Progenitor cell of endocrine pancreas (in vitro differentiated cells): ENCODE measurements at regions not wholly inside any gene's neighbourhood (a gene's known extent, or its start where the extent isn't known, plus 50 kb on each side); places are given as distances from the start of the nearest gene placed in this dataset.
"Not testable (repeated sequence)": the region's sequence is repeated elsewhere in the genome, so short reads cannot be mapped to it uniquely, and the experiment has no call there.

ENCODE experiments used
- DNase-seq: peaks from one replicate; pipeline ENCODE4 v3.0.0; 2021; ENCODE audit warnings: low spot score; ENCODE audit not compliant: unreplicated experiment
- H3K27ac Mint-ChIP-seq: 2 replicates; pipeline ENCODE4 v1.8.0; 2021; ENCODE audit warnings: mild to moderate bottlenecking, moderate library complexity, mixed read lengths
- H3K27me3 Mint-ChIP-seq: 2 replicates; pipeline ENCODE4 v1.8.0; 2021; ENCODE audit warnings: mixed read lengths
- H3K36me3 Mint-ChIP-seq: 2 replicates; pipeline ENCODE4 v1.8.0; 2022; ENCODE audit warnings: mixed read lengths; ENCODE audit not compliant: insufficient read depth
- H3K4me1 Mint-ChIP-seq: 2 replicates; pipeline ENCODE4 v1.8.0; 2021; ENCODE audit warnings: low read depth, mixed read lengths
- H3K4me3 Mint-ChIP-seq: 2 replicates; pipeline ENCODE4 v1.8.0; 2021; ENCODE audit warnings: low read depth, mild to moderate bottlenecking, moderate library complexity, mixed read lengths
- H3K9me3 Mint-ChIP-seq: 2 replicates; pipeline ENCODE4 v1.8.0; 2021; ENCODE audit warnings: low read depth, mixed read lengths
- TF ChIP-seq, protein P1 (sequence below): fragments of 200-600 bp; sonication (generic); IDR thresholded peaks from one replicate; pipeline ENCODE4 v1.5.0; 2021; ENCODE audit warnings: antibody characterized with exemption, mild to moderate bottlenecking; ENCODE audit not compliant: unreplicated experiment

DNA sequence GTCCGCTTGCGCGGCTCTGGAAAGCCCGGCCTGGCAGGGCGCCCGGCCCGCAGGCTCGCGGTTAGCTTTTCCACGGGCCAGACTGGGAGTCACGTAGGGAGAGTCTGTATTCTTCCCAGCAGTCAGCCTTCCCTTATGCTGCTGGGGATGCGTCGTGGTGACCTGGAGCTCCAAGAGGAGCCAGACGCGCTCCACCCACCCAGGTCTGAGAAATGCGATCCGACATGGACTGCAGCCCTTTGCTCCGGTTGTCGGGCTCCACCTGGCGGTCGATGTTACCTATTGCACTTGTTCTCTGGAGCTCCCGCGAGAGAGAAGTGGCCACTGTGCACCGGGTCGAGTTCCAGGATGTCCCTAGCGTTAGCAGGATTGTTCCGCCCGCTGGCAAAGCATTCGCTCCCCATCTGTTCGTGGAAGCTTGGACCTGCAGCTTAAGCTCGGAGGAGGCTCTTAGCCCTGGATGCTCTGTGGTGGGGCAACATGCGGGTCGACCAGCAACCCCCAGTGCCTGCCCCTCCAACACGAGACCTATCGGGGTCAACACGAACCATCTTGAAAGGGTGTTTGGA, 367.4 kb downstream of the SPATA31A6 start:
- not testable (repeated sequence) for DNase-seq, H3K4me1 Mint-ChIP-seq, H3K27ac Mint-ChIP-seq, H3K27me3 Mint-ChIP-seq, H3K9me3 Mint-ChIP-seq, H3K4me3 Mint-ChIP-seq, H3K36me3 Mint-ChIP-seq
- TF ChIP-seq, protein P1, sequence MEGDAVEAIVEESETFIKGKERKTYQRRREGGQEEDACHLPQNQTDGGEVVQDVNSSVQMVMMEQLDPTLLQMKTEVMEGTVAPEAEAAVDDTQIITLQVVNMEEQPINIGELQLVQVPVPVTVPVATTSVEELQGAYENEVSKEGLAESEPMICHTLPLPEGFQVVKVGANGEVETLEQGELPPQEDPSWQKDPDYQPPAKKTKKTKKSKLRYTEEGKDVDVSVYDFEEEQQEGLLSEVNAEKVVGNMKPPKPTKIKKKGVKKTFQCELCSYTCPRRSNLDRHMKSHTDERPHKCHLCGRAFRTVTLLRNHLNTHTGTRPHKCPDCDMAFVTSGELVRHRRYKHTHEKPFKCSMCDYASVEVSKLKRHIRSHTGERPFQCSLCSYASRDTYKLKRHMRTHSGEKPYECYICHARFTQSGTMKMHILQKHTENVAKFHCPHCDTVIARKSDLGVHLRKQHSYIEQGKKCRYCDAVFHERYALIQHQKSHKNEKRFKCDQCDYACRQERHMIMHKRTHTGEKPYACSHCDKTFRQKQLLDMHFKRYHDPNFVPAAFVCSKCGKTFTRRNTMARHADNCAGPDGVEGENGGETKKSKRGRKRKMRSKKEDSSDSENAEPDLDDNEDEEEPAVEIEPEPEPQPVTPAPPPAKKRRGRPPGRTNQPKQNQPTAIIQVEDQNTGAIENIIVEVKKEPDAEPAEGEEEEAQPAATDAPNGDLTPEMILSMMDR, result peak; percentile 44

DNA sequence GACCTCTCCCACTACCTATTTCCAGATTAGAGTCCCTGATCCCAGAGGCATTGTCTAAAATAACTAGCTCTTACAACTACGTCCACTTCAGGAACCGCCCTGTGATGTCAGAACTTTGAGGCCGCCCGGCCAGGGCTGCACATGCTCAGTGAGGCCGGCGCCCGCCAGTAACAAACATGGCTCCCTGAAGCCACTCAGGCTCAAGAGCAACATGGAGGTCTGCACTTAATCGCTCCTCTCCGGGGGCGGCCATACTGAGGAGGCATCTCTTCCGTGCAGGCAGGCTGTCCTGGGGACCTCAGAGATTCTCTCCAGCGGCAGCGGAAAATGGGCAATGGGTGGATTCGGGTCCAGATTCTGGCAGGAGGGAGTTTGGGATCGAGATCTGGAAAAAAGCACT, 385.1 kb downstream of the SPATA31A6 start:
- H3K36me3 Mint-ChIP-seq, H3K4me1 Mint-ChIP-seq, DNase-seq, H3K27ac Mint-ChIP-seq, H3K4me3 Mint-ChIP-seq, H3K27me3 Mint-ChIP-seq, H3K9me3 Mint-ChIP-seq: not testable (repeated sequence)

DNA sequence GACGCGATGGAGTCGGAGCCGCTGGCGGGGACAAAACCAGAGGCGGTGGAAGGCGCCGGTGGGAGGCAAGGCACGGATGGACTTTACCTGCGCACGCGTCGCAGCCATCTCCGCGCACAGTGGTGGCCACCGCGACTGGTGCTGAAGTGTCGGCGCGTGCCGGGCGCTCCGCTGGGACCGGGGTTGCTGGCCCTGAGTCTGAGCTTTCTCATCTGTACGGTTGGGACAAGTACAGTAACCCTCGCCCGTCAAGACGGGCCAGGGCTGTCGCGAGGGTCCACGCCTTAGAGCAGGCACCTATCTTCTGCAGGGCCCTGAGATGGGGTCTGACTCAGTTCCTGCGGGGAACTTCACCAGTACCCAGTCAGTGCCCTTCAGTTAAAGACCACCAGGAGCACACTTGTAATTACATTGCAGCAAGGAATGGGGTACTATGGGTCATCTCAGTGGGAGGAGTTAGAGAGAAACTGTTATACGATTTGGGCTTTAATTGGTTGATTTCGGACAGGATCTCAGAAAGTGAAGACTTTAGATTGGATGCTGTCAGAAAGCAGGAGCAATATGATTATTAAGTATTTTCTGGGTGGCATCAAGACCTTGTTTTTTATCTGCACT, 385.6 kb downstream of the SPATA31A6 start:
- H3K9me3 Mint-ChIP-seq, DNase-seq, H3K4me3 Mint-ChIP-seq, H3K27ac Mint-ChIP-seq, H3K27me3 Mint-ChIP-seq, H3K4me1 Mint-ChIP-seq, H3K36me3 Mint-ChIP-seq: not testable (repeated sequence)

DNA sequence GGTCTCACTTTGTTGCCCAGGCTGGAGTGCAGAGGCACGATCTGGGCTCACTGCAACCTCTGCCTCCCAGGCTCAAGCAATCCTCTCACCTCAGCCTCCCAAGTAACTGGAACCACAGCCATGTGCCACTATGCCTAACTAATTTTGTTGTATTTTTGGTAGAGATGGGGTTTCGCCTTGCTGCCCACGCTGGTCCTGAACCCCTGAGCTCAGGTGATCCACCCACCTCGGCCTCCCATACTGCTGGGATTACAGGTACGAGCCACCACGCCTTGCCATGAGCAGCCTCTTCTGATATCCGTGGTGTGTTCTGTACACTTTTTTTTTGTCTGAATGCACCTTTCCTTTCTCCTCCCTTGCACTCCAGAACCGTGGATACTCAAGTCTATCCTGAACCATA, 394.4 kb downstream of the SPATA31A6 start:
- H3K36me3 Mint-ChIP-seq, H3K4me1 Mint-ChIP-seq, H3K9me3 Mint-ChIP-seq, H3K27ac Mint-ChIP-seq, DNase-seq, H3K27me3 Mint-ChIP-seq, H3K4me3 Mint-ChIP-seq: not testable (repeated sequence)
